Hematopoietic multipotent progenitor cell treated with erythropoietin and hydrocortisone succinate and interleukin-3 and kit ligand, for 17 days (in vitro differentiated cells): ENCODE measurements at regions not wholly inside any gene's neighbourhood (a gene's known extent, or its start where the extent isn't known, plus 50 kb on each side); places are given as distances from the start of the nearest gene placed in this dataset.
"Not testable (repeated sequence)": the region's sequence is repeated elsewhere in the genome, so short reads cannot be mapped to it uniquely, and the experiment has no call there.

Source experiments
- DNase-seq: peaks from one replicate; pipeline ENCODE4 v3.0.0-alpha.2; 2015; ENCODE audit warnings: low spot score

- not testable (repeated sequence) for DNase-seq
Measured at GRCh38 chr13:55053891-55054550, 2025.4 kb downstream of the OLFM4 start.

GRCh38 chr13:55055666-55056065, 2027.1 kb downstream of the OLFM4 start:
- DNase-seq, result not testable (repeated sequence)

- no peak for DNase-seq
Measured at GRCh38 chr13:55062662-55063061, 2034.0 kb downstream of the OLFM4 start.

- no peak for DNase-seq
Measured at GRCh38 chr13:55067946-55068345, 2039.3 kb downstream of the OLFM4 start.

- no peak for DNase-seq
Measured at GRCh38 chr13:55069746-55070145, 2041.1 kb downstream of the OLFM4 start.

GRCh38 chr13:55073000-55073399, 2044.4 kb downstream of the OLFM4 start:
- no peak for DNase-seq

- DNase-seq, result no peak
Measured at GRCh38 chr13:55084630-55085029, 2056.0 kb downstream of the OLFM4 start.

GRCh38 chr13:55087085-55087484, 2053.6 kb upstream of the PRR20A start:
- DNase-seq, result no peak

- no peak for DNase-seq
Measured at GRCh38 chr13:55090612-55091011, 2050.1 kb upstream of the PRR20A start.

- DNase-seq, result no peak
Measured at GRCh38 chr13:55091172-55091571, 2049.5 kb upstream of the PRR20A start.

- no peak for DNase-seq
Measured at GRCh38 chr13:55106509-55106908, 2034.2 kb upstream of the PRR20A start.

- no peak for DNase-seq
Measured at GRCh38 chr13:55120631-55121030, 2020.1 kb upstream of the PRR20A start.

- no peak for DNase-seq
Measured at GRCh38 chr13:55155046-55155445, 1985.7 kb upstream of the PRR20A start.

GRCh38 chr13:55159765-55160164, 1981.0 kb upstream of the PRR20A start:
- no peak for DNase-seq

GRCh38 chr13:55160867-55161266, 1979.9 kb upstream of the PRR20A start:
- no peak for DNase-seq

- not testable (repeated sequence) for DNase-seq
Measured at GRCh38 chr13:55178582-55178981, 1962.1 kb upstream of the PRR20A start.

GRCh38 chr13:55190996-55191395, 1949.7 kb upstream of the PRR20A start:
- DNase-seq, result no peak

GRCh38 chr13:55199134-55199533, 1941.6 kb upstream of the PRR20A start:
- DNase-seq, result no peak

- no peak for DNase-seq
Measured at GRCh38 chr13:55214841-55215345, 1925.8 kb upstream of the PRR20A start.

GRCh38 chr13:55219538-55219937, 1921.2 kb upstream of the PRR20A start:
- no peak for DNase-seq

GRCh38 chr13:55229906-55230569, 1910.7 kb upstream of the PRR20A start:
- DNase-seq, result no peak

GRCh38 chr13:55230570-55230908, 1910.2 kb upstream of the PRR20A start:
- DNase-seq, result no peak

GRCh38 chr13:55234311-55234710, 1906.4 kb upstream of the PRR20A start:
- no peak for DNase-seq
